ENCODE measurements at regions not wholly inside any gene's neighbourhood (a gene's known extent, or its start where the extent isn't known, plus 50 kb on each side); places are given as distances from the start of the nearest gene placed in this dataset.

DNA sequence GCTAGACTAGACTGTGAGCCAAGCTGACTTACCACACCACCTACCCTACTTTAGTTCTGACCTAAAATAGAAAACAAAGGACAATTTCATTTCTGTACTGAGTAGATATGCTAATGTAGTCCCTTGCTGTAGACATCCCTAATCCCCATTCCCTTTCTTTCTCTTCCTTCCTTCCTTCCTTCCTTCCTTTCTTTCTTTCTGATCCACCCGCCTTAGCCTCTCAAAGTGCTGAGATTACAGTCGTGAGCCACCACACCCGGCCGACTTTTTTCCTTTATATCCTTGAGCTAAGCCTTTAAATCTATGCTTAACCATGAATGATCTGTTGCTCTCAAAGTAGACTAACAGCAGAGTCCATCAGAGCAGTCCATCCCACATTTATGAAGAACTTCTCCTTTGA, 465.0 kb downstream of the SLITRK6 start:
- TF ChIP-seq, protein P1, sequence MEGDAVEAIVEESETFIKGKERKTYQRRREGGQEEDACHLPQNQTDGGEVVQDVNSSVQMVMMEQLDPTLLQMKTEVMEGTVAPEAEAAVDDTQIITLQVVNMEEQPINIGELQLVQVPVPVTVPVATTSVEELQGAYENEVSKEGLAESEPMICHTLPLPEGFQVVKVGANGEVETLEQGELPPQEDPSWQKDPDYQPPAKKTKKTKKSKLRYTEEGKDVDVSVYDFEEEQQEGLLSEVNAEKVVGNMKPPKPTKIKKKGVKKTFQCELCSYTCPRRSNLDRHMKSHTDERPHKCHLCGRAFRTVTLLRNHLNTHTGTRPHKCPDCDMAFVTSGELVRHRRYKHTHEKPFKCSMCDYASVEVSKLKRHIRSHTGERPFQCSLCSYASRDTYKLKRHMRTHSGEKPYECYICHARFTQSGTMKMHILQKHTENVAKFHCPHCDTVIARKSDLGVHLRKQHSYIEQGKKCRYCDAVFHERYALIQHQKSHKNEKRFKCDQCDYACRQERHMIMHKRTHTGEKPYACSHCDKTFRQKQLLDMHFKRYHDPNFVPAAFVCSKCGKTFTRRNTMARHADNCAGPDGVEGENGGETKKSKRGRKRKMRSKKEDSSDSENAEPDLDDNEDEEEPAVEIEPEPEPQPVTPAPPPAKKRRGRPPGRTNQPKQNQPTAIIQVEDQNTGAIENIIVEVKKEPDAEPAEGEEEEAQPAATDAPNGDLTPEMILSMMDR (IDR thresholded peaks at IDR 0.05) = no peak
- TF ChIP-seq POLR2A (IDR thresholded peaks at IDR 0.05) (no peak), POLR2AphosphoS5 (IDR thresholded peaks at IDR 0.05) (no peak)
